HL-60 (cell line): ENCODE measurements at regions not wholly inside any gene's neighbourhood (a gene's known extent, or its start where the extent isn't known, plus 50 kb on each side); places are given as distances from the start of the nearest gene placed in this dataset.

Experiments
- DNase-seq, 2 experiments: peaks; one replicate each; pipeline ENCODE4 v3.0.0-alpha.2; 2010 to 2020; ENCODE audit warnings: low read depth in 1 of 2, low spot score in 1 of 2
- H3K27ac ChIP-seq: fragments of 250-450 bp; sonication (Bioruptor Pico); replicated peaks from 2 replicates; pipeline ENCODE4 v1.5.1; 2020; ENCODE audit warnings: mild to moderate bottlenecking, moderate library complexity
- H3K27me3 ChIP-seq: fragments of 250-450 bp; sonication (Bioruptor Pico); 2 replicates; pipeline ENCODE4 v1.5.1; 2021; ENCODE audit warnings: mild to moderate bottlenecking, moderate library complexity; ENCODE audit not compliant: insufficient read depth, poor library complexity, severe bottlenecking
- H3K4me3 ChIP-seq: replicated peaks from 2 replicates; pipeline ENCODE4 v1.5.1; 2011; ENCODE audit warnings: mild to moderate bottlenecking, control low read depth, low read length; ENCODE audit not compliant: insufficient read depth
- CTCF ChIP-seq: IDR thresholded peaks from one replicate; pipeline ENCODE4 v1.5.1; 2011; ENCODE audit warnings: low read length, control low read depth, inconsistent platforms; ENCODE audit not compliant: insufficient read depth
- GABPA ChIP-seq: IDR thresholded peaks from 2 replicates; pipeline ENCODE4 v1.6.1; 2012; ENCODE audit warnings: low read depth
- POLR2AphosphoS5 ChIP-seq: IDR thresholded peaks from 2 replicates; pipeline ENCODE4 v1.6.1; 2012; ENCODE audit warnings: low read depth
- SPI1 ChIP-seq: IDR thresholded peaks from 2 replicates; pipeline ENCODE4 v1.6.1; 2012; ENCODE audit warnings: low read depth, mild to moderate bottlenecking, borderline replicate concordance
- TF ChIP-seq, protein P1 (sequence below): IDR thresholded peaks from 2 replicates; pipeline ENCODE4 v1.6.1; 2012; ENCODE audit warnings: low read depth; ENCODE audit not compliant: insufficient replicate concordance

- no peak for DNase-seq
- no peak overlapping the region for H3K4me3 ChIP-seq
- no peaks in the 10 kb centered on the region for H3K27me3 ChIP-seq
- TF ChIP-seq, protein P1, sequence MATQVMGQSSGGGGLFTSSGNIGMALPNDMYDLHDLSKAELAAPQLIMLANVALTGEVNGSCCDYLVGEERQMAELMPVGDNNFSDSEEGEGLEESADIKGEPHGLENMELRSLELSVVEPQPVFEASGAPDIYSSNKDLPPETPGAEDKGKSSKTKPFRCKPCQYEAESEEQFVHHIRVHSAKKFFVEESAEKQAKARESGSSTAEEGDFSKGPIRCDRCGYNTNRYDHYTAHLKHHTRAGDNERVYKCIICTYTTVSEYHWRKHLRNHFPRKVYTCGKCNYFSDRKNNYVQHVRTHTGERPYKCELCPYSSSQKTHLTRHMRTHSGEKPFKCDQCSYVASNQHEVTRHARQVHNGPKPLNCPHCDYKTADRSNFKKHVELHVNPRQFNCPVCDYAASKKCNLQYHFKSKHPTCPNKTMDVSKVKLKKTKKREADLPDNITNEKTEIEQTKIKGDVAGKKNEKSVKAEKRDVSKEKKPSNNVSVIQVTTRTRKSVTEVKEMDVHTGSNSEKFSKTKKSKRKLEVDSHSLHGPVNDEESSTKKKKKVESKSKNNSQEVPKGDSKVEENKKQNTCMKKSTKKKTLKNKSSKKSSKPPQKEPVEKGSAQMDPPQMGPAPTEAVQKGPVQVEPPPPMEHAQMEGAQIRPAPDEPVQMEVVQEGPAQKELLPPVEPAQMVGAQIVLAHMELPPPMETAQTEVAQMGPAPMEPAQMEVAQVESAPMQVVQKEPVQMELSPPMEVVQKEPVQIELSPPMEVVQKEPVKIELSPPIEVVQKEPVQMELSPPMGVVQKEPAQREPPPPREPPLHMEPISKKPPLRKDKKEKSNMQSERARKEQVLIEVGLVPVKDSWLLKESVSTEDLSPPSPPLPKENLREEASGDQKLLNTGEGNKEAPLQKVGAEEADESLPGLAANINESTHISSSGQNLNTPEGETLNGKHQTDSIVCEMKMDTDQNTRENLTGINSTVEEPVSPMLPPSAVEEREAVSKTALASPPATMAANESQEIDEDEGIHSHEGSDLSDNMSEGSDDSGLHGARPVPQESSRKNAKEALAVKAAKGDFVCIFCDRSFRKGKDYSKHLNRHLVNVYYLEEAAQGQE = no peak
- TF ChIP-seq CTCF = no peak
- no peak for TF ChIP-seq GABPA
- no peak for TF ChIP-seq POLR2AphosphoS5
- no peak for TF ChIP-seq SPI1
- no peak overlapping the region for H3K27ac ChIP-seq
Measured at GRCh38 chrX:25151749-25152148, 136.0 kb upstream of the ARX start.

- TF ChIP-seq, protein P1 = no peak
- no peak for TF ChIP-seq GABPA
- peak; percentile 8 for TF ChIP-seq CTCF
- no peak for TF ChIP-seq SPI1
- Histone ChIP-seq H3K4me3 (no peak overlapping the region), H3K27me3 (no peaks in the 10 kb centered on the region), H3K27ac (no peak overlapping the region)
- peak in 1 of 2 experiments; percentile 28 for DNase-seq
Measured at GRCh38 chrX:25144043-25144940, 128.5 kb upstream of the ARX start.

- Histone ChIP-seq H3K27ac (no peak overlapping the region), H3K27me3 (no peaks in the 10 kb centered on the region), H3K4me3 (no peak overlapping the region)
- DNase-seq = no peak
- TF ChIP-seq GABPA (no peak), POLR2AphosphoS5 (no peak), CTCF (no peak), SPI1 (no peak)
- TF ChIP-seq, protein P1 = no peak
Measured at GRCh38 chrX:25143596-25143995, 127.8 kb upstream of the ARX start.
